ENCODE measurements at regions not wholly inside any gene's neighbourhood (a gene's known extent, or its start where the extent isn't known, plus 50 kb on each side); places are given as distances from the start of the nearest gene placed in this dataset.
A peak's percentile ranks its signal among the peaks of the same experiment; 100 is the strongest.

GRCh38 chr1:222995620-222996309, 147.3 kb downstream of the TLR5 start:
- peaks cover 0 to 11% of the 10 kb centered on the region in 2 donors for H3K4me1 ChIP-seq
- no peak overlapping the region for H3K4me3 ChIP-seq (replicated peaks in 1 of 3)
- intact Hi-C loops (cut with DNase I), result no loop called here
- no peak overlapping the region for H3K27ac ChIP-seq
- 83 to 86% methylated on average over 5 of the region's 5 CpGs for WGBS, 2 donors
- H3K36me3 ChIP-seq, result no peaks in the 10 kb centered on the region
- H3K9me3 ChIP-seq, result no peaks in the 10 kb centered on the region
- no peaks in the 10 kb centered on the region for H3K27me3 ChIP-seq
- DNase-seq, result no peak
- TF ChIP-seq POLR2A (IDR thresholded peaks at IDR 0.05), result no peak

- Histone ChIP-seq H3K36me3 (no peaks in the 10 kb centered on the region), H3K4me3 (replicated peaks in 1 of 3) (no peak overlapping the region), H3K4me1 (peaks cover 0 to 11% of the 10 kb centered on the region in 2 donors), H3K27me3 (no peaks in the 10 kb centered on the region), H3K9me3 (no peaks in the 10 kb centered on the region), H3K27ac (no peak overlapping the region)
- TF ChIP-seq CTCF (IDR thresholded peaks at IDR 0.05) (no peak), POLR2A (IDR thresholded peaks at IDR 0.05) (no peak)
- intact Hi-C loops (cut with DNase I), result no loop called here
- DNase-seq, result no peak
- WGBS, 2 donors, result 67 to 70% methylated on average over 3 of the region's 3 CpGs
Observed at GRCh38 chr1:222996310-222996975, 146.6 kb downstream of the TLR5 start.

- Histone ChIP-seq H3K9me3 (no peaks in the 10 kb centered on the region), H3K27me3 (no peaks in the 10 kb centered on the region), H3K36me3 (peaks cover 12 to 22% of the 10 kb centered on the region in 2 donors), H3K4me3 (replicated peaks in 1 of 3) (no peak overlapping the region), H3K4me1 (peaks cover 0 to 2% of the 10 kb centered on the region in 2 donors), H3K27ac (no peak overlapping the region)
- intact Hi-C loops (cut with DNase I), result no loop called here
- DNase-seq, result no peak
- no peak for TF ChIP-seq CTCF (IDR thresholded peaks at IDR 0.05)
- no peak for TF ChIP-seq POLR2A (IDR thresholded peaks at IDR 0.05)
Observed at GRCh38 chr1:223000632-223001031, 142.4 kb downstream of the TLR5 start.

- TF ChIP-seq CTCF (IDR thresholded peaks at IDR 0.05), result peak in 1 of 6 experiments; percentile 3
- no peak for TF ChIP-seq POLR2A (IDR thresholded peaks at IDR 0.05)
- H3K27me3 ChIP-seq, result no peaks in the 10 kb centered on the region
- H3K27ac ChIP-seq, result no peak overlapping the region
- intact Hi-C loops (cut with DNase I), result no loop called here
- H3K9me3 ChIP-seq, result no peaks in the 10 kb centered on the region
- DNase-seq, result no peak
- no peak overlapping the region for H3K4me3 ChIP-seq (replicated peaks in 1 of 3)
- H3K4me1 ChIP-seq, result peaks cover 0 to 3% of the 10 kb centered on the region in 2 donors
- WGBS, 2 donors, result 89 to 92% methylated on average over 9 of the region's 9 CpGs
- peaks cover 12 to 22% of the 10 kb centered on the region in 2 donors for H3K36me3 ChIP-seq
Observed at GRCh38 chr1:223001653-223002634, 141.1 kb downstream of the TLR5 start.

- DNase-seq, result no peak
- no peak overlapping the region for H3K4me3 ChIP-seq (replicated peaks in 1 of 3)
- 93 to 98% methylated on average over 9 of the region's 9 CpGs for WGBS, 2 donors
- H3K36me3 ChIP-seq, result peaks cover 12 to 22% of the 10 kb centered on the region in 2 donors
- TF ChIP-seq CTCF (IDR thresholded peaks at IDR 0.05) (no peak), POLR2A (IDR thresholded peaks at IDR 0.05) (no peak)
- no peak overlapping the region for H3K27ac ChIP-seq
- peaks cover 6 to 18% of the 10 kb centered on the region in 2 donors for H3K4me1 ChIP-seq
- no peaks in the 10 kb centered on the region for H3K27me3 ChIP-seq
- intact Hi-C loops (cut with DNase I), result no loop called here
- no peaks in the 10 kb centered on the region for H3K9me3 ChIP-seq
Observed at GRCh38 chr1:223003549-223003948, 139.5 kb downstream of the TLR5 start.

Data from thyroid gland (tissue), 4 donors.